Right renal cortex interstitium (tissue), 3 donors: ENCODE measurements at regions not wholly inside any gene's neighbourhood (a gene's known extent, or its start where the extent isn't known, plus 50 kb on each side); places are given as distances from the start of the nearest gene placed in this dataset.

Experiments used
- DNase-seq, 3 donors: peaks; one replicate each; pipeline ENCODE4 v3.0.0-alpha.2; 2013; ENCODE audit warnings: low read depth in 3 of 3, low spot score in 2 of 3

- no peak for DNase-seq
These were observed 93.5 kb upstream of the RGMB start for GRCh38 chr5:98679963-98680362.

DNA sequence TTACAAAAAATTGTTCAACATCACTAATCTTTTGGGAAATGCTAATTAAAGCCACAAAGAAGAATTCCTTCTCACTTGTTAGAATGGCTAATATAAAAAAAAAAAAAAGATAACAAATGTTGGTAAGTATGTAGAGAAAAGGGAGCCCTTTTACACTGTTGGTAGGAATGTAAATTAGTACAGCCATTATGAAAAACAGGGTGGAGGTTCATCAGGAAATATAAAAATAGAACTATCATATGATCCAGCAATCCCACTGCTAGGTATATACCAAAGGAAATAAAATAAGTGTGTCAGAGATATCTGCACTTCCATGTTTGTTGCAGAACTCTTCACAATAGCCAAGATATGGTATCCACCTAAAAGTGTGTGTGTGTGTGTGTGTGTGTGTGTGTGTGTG, 83.5 kb upstream of the RGMB start:
- DNase-seq = no peak

GRCh38 chr5:98694902-98695301, 78.6 kb upstream of the RGMB start:
- DNase-seq = no peak

DNA sequence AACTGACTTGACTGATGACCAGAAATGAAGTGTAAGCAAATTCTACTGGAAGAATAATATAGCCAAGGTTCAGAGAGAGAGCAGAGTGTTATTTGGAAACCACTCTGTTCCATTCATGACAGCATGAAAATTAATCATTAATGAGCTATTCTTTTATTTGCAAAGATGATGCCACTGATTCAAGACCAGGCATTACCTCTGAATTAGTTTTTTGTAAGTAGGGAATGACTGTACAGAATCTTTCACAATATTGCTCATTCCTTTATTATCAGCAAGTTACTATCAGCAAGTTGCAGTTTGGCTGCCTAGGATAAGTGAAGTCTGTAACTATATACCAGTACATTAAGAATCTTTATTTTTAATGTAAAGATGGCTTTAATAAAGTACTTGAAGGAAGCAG, 75.1 kb upstream of the RGMB start:
- no peak for DNase-seq

- no peak for DNase-seq
These were observed 72.7 kb upstream of the RGMB start for GRCh38 chr5:98700730-98701129.

DNA sequence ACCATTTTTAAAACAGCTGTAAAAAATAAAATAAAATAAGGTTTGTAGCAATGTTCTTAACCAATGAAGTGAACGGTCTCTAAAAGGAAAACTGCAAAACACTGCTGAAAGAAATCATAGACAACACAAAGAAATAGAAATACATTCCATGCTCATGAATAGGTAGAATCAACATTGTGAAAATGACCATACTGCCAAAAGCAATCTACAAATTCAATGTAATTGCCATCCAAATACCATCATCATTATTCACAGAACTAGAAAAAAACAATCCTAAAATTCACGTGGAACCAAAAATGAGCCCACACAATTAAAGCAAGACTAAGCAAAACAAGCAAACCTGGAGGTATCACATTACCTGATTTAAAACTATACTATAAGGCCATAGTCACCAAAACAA, 67.6 kb upstream of the RGMB start:
- no peak for DNase-seq

DNA sequence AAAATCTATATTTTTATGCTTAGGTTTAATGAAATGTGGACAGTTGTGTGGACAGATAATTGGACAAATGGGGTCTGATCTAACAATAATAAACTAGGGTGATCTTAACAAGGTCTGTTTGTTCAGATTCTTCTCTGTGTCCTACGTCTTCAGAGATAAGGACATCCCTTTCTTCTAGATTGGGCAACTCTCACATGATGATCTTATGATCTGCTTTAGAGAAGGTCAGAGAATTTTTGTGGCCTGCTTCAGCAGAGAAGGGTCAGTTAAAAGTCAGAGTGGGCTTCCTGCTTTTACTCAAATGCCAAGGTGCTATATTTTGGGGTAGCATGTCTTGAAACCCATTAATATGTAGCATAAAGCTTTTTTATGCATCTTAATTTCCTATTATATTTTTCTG, 63.8 kb upstream of the RGMB start:
- no peak for DNase-seq

- DNase-seq = no peak
These were observed 60.4 kb upstream of the RGMB start for GRCh38 chr5:98713027-98713426.

GRCh38 chr5:98713856-98714255, 59.6 kb upstream of the RGMB start:
- DNase-seq = no peak

- no peak for DNase-seq
These were observed 58.7 kb upstream of the RGMB start for GRCh38 chr5:98714710-98715288.

- no peak for DNase-seq
These were observed 52.1 kb upstream of the RGMB start for GRCh38 chr5:98721231-98721928.

GRCh38 chr5:98722188-98722587, 51.3 kb upstream of the RGMB start:
- no peak for DNase-seq

- no peak for DNase-seq
These were observed 50.4 kb upstream of the RGMB start for GRCh38 chr5:98723061-98723460.
